ENCODE measurements at regions not wholly inside any gene's neighbourhood (a gene's known extent, or its start where the extent isn't known, plus 50 kb on each side); places are given as distances from the start of the nearest gene placed in this dataset.

DNA sequence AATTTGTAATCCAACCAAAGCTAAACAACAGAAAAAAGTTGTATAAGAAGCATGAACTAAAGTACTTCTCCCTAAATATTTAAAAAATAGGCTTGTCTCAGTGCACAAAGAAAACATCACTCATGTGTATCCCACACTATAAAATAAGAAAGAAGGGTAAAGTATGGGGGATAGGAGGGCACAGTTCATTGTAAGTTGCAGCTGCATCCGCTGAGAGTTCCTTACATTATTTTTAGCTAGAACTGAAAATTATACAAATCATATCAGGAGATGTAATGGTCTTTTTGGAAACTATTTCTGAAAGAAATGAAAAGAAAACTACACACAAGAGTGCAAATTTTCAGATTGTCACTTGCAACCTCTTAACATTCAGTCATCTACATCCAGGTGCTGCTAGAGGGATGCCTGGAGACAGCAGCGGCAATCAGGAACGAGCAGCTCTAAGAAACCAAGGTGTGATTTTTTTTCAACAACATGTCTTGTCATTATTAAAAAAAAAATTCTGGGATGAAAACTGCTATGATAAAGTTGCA, 273.6 kb downstream of the ASXL3 start:
- CTCF ChIA-PET = interaction anchor here (0.7 to 3.3 kb wide), 4 partner anchors 13 to 389 kb away, joined by 3 to 16 read pairs (median 4); no protein-coding TSS in a partner anchor
- Histone ChIP-seq H3F3A (replicated peaks; ENCODE audit: insufficient read depth) (no peaks in the 10 kb centered on the region), H3K36me3 (replicated peaks in 1 of 2; ENCODE audit: control insufficient read depth in 1 of 2, insufficient read depth in 2 of 2, low read length in 1 of 2) (no peaks in the 10 kb centered on the region)

More for the DNA sequence above, 273.6 kb downstream of the ASXL3 start:
- POLR2A ChIA-PET = no interaction called here
- H3K9ac ChIP-seq = no peak overlapping the region
- TF ChIP-seq NFIC (IDR thresholded peaks at IDR 0.05; ENCODE audit: borderline replicate concordance) (no peak), PBX3 (IDR thresholded peaks at IDR 0.05) (no peak), RAD21 (IDR thresholded peaks at IDR 0.05; ENCODE audit: low read length) (no peak), MEF2A (IDR thresholded peaks at IDR 0.05; ENCODE audit: borderline replicate concordance, low read depth) (no peak), GATA2 (CRISPR knock-in tag; IDR thresholded peaks at IDR 0.05) (no peak), FOSL2 (IDR thresholded peaks at IDR 0.05; ENCODE audit: borderline replicate concordance, low read depth) (no peak), RXRA (IDR thresholded peaks at IDR 0.05; ENCODE audit: borderline replicate concordance, low read depth) (no peak), SMC3 (IDR thresholded peaks at IDR 0.05; ENCODE audit: low read depth, low read length) (no peak), TAF1 (IDR thresholded peaks at IDR 0.05; ENCODE audit: borderline replicate concordance, low read depth, low read length) (no peak), CTCF (IDR thresholded peaks at IDR 0.05) (no peak), USF1 (IDR thresholded peaks at IDR 0.05; ENCODE audit: borderline replicate concordance, low read depth) (no peak)
- TF ChIP-seq, protein P1, sequence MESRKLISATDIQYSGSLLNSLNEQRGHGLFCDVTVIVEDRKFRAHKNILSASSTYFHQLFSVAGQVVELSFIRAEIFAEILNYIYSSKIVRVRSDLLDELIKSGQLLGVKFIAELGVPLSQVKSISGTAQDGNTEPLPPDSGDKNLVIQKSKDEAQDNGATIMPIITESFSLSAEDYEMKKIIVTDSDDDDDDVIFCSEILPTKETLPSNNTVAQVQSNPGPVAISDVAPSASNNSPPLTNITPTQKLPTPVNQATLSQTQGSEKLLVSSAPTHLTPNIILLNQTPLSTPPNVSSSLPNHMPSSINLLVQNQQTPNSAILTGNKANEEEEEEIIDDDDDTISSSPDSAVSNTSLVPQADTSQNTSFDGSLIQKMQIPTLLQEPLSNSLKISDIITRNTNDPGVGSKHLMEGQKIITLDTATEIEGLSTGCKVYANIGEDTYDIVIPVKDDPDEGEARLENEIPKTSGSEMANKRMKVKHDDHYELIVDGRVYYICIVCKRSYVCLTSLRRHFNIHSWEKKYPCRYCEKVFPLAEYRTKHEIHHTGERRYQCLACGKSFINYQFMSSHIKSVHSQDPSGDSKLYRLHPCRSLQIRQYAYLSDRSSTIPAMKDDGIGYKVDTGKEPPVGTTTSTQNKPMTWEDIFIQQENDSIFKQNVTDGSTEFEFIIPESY (IDR thresholded peaks at IDR 0.05; ENCODE audit: borderline replicate concordance, low read depth) = no peak
- TF ChIP-seq, protein P2, sequence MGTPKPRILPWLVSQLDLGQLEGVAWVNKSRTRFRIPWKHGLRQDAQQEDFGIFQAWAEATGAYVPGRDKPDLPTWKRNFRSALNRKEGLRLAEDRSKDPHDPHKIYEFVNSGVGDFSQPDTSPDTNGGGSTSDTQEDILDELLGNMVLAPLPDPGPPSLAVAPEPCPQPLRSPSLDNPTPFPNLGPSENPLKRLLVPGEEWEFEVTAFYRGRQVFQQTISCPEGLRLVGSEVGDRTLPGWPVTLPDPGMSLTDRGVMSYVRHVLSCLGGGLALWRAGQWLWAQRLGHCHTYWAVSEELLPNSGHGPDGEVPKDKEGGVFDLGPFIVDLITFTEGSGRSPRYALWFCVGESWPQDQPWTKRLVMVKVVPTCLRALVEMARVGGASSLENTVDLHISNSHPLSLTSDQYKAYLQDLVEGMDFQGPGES (IDR thresholded peaks at IDR 0.05; ENCODE audit: low read depth, low read length) = no peak
- H3K27me3 ChIP-seq (ENCODE audit: insufficient read depth) = no peaks in the 10 kb centered on the region
- 56% methylated on average over 3 of the region's 3 CpGs for WGBS (ENCODE audit: low lambda C conversion rate)
- no peaks in the 10 kb centered on the region for H3K79me2 ChIP-seq (ENCODE audit: insufficient read depth)
- no peak overlapping the region for H3K4me3 ChIP-seq (ENCODE audit: low read depth in 2 of 2, low read length in 1 of 2)
- DNase-seq = no peak
- no peak overlapping the region for H3K4me2 ChIP-seq
- no peak overlapping the region for H2AFZ ChIP-seq (ENCODE audit: low read depth)
- H4K20me1 ChIP-seq (ENCODE audit: insufficient read depth) = no peaks in the 10 kb centered on the region
- no peaks in the 10 kb centered on the region for H3K9me3 ChIP-seq
- H3K27ac ChIP-seq (ENCODE audit: low read depth in 2 of 2, low read length in 1 of 2) = no peak overlapping the region
- H3K4me1 ChIP-seq (ENCODE audit: control insufficient read depth in 1 of 2, insufficient read depth in 2 of 2, low read depth in 1 of 2, low read length in 1 of 2) = no peaks in the 10 kb centered on the region
- H3K9me2 ChIP-seq = no peaks in the 10 kb centered on the region

All from SK-N-SH (cell line).